HepG2 (cell line): ENCODE measurements at regions not wholly inside any gene's neighbourhood (a gene's known extent, or its start where the extent isn't known, plus 50 kb on each side); places are given as distances from the start of the nearest gene placed in this dataset.

Source experiments
- ETV5 ChIP-seq: IDR thresholded peaks from 2 replicates; pipeline ENCODE4 v1.6.1; 2018; ENCODE audit warnings: missing biosample characterization, missing genetic modification reagents, inconsistent platforms, borderline replicate concordance
- GATAD2A ChIP-seq: IDR thresholded peaks from 2 replicates; pipeline ENCODE4 v1.6.1; 2016
- ISL2 ChIP-seq: sonication (generic); formaldehyde crosslinking; IDR thresholded peaks from 2 replicates; pipeline ENCODE4 v1.5.0; 2020; ENCODE audit warnings: missing genetic modification reagents
- JUN ChIP-seq: sonication (generic); formaldehyde crosslinking; IDR thresholded peaks from 2 replicates; pipeline ENCODE4 v1.4.0; 2020; ENCODE audit warnings: mild to moderate bottlenecking, missing genetic modification reagents
- MEIS1 ChIP-seq: sonication (generic); formaldehyde crosslinking; IDR thresholded peaks from 2 replicates; pipeline ENCODE4 v1.9.0; 2021; ENCODE audit warnings: mild to moderate bottlenecking, missing genetic modification reagents, moderate library complexity, borderline replicate concordance
- PITX1 ChIP-seq: sonication (generic); formaldehyde crosslinking; IDR thresholded peaks from 2 replicates; pipeline ENCODE4 v1.5.1; 2020; ENCODE audit warnings: mild to moderate bottlenecking, missing genetic modification reagents
- POGK ChIP-seq: sonication (generic); formaldehyde crosslinking; conservative IDR thresholded peaks from 2 replicates; pipeline ENCODE4 v1.8.0; 2022; ENCODE audit warnings: mild to moderate bottlenecking, moderate library complexity, missing genetic modification reagents
- SMAD3 ChIP-seq: sonication (generic); formaldehyde crosslinking; IDR thresholded peaks from 2 replicates; pipeline ENCODE4 v1.4.0; 2020; ENCODE audit warnings: missing genetic modification reagents
- SOX5 ChIP-seq: IDR thresholded peaks from 2 replicates; pipeline ENCODE4 v1.6.1; 2016; ENCODE audit warnings: borderline replicate concordance
- ZBTB49 ChIP-seq: sonication (generic); formaldehyde crosslinking; IDR thresholded peaks from 2 replicates; pipeline ENCODE4 v1.4.0; 2020; ENCODE audit warnings: missing genetic modification reagents, borderline replicate concordance
- ZHX1 ChIP-seq: sonication (generic); formaldehyde crosslinking; IDR thresholded peaks from 2 replicates; pipeline ENCODE4 v1.8.1; 2022; ENCODE audit warnings: low read depth, mild to moderate bottlenecking, missing genetic modification reagents
- ZNF143 ChIP-seq: sonication (generic); formaldehyde crosslinking; IDR thresholded peaks from 2 replicates; pipeline ENCODE4 v1.4.0; 2020; ENCODE audit warnings: missing genetic modification reagents
- ZNF609 ChIP-seq: sonication (generic); formaldehyde crosslinking; IDR thresholded peaks from 2 replicates; pipeline ENCODE4 v1.4.0; 2020; ENCODE audit warnings: mild to moderate bottlenecking, missing genetic modification reagents, borderline replicate concordance
- ZNF800 ChIP-seq: sonication (generic); formaldehyde crosslinking; IDR thresholded peaks from 2 replicates; pipeline ENCODE4 v1.4.0; 2020; ENCODE audit warnings: missing genetic modification reagents

GRCh38 chr2:163474319-163474744 is 261.5 kb downstream of the FIGN start (continued):
- no peak for TF ChIP-seq ZHX1 (CRISPR knock-in tag)
- TF ChIP-seq SMAD3 (CRISPR knock-in tag), result peak; percentile 96
- TF ChIP-seq ZBTB49 (CRISPR knock-in tag), result no peak
- peak; percentile 97 for TF ChIP-seq ISL2 (CRISPR knock-in tag)
- TF ChIP-seq MEIS1, result peak; percentile 97; the same call in 1 of the 2 replicates
- no peak for TF ChIP-seq ZNF143
- TF ChIP-seq PITX1 (CRISPR knock-in tag), result peak; percentile 87
- peak; percentile 98 for TF ChIP-seq GATAD2A (CRISPR knock-in tag)
- no peak for TF ChIP-seq JUN (CRISPR knock-in tag)
- 0 out of 2 replicates have a peak, but pooled peaks have one; percentile 43 for TF ChIP-seq POGK (CRISPR knock-in tag)
- peak; percentile 82 for TF ChIP-seq SOX5 (CRISPR knock-in tag)
- TF ChIP-seq ZNF800 (CRISPR knock-in tag), result no peak
- peak; percentile 48; the same call in 1 of the 2 replicates for TF ChIP-seq ETV5 (CRISPR knock-in tag)
- TF ChIP-seq ZNF609, result peak; percentile 98
